GM10248 (cell line): ENCODE measurements at regions not wholly inside any gene's neighbourhood (a gene's known extent, or its start where the extent isn't known, plus 50 kb on each side); places are given as distances from the start of the nearest gene placed in this dataset.

Source experiments
- CTCF ChIA-PET: fragments of 300-600 bp; sonication (Branson Sonifier 250); formaldehyde crosslinking; extraction: SDS; loops from one replicate; lab custom pipeline; 2021; ENCODE audit warnings: antibody characterized with exemption; lab: Yijun Ruan, JAX
- POLR2A ChIA-PET: fragments of 350-650 bp; sonication (Branson Sonifier 250); formaldehyde crosslinking; extraction: SDS; loops from one replicate; lab custom pipeline; 2020; ENCODE audit warnings: antibody characterized with exemption; lab: Yijun Ruan, JAX
- DNase-seq: peaks from one replicate; pipeline ENCODE4 v3.0.0; 2012; ENCODE audit errors: extremely low spot score
- CTCF ChIP-seq: IDR thresholded peaks from 2 replicates; pipeline ENCODE4 v1.5.1; 2012; ENCODE audit warnings: mild to moderate bottlenecking, low read depth; ENCODE audit errors: extremely low read depth, missing control alignments, control extremely low read depth

GRCh38 chr4:125681240-125681639 is 366.5 kb downstream of the FAT4 start:
- no peak for DNase-seq
- CTCF ChIA-PET, result no interaction called here
- POLR2A ChIA-PET, result no interaction called here
- no peak for TF ChIP-seq CTCF

- POLR2A ChIA-PET, result no interaction called here
- no peak for DNase-seq
- TF ChIP-seq CTCF, result no peak
- CTCF ChIA-PET, result no interaction called here
These were observed 368.0 kb downstream of the FAT4 start for GRCh38 chr4:125682730-125683129.

- CTCF ChIA-PET, result no interaction called here
- POLR2A ChIA-PET, result no interaction called here
- DNase-seq, result no peak
- TF ChIP-seq CTCF, result no peak
These were observed 374.1 kb downstream of the FAT4 start for GRCh38 chr4:125688841-125689240.

GRCh38 chr4:125689805-125690204 is 375.1 kb downstream of the FAT4 start:
- CTCF ChIA-PET, result no interaction called here
- no peak for TF ChIP-seq CTCF
- POLR2A ChIA-PET, result no interaction called here
- no peak for DNase-seq

GRCh38 chr4:125693228-125693627 is 378.5 kb downstream of the FAT4 start:
- no peak for TF ChIP-seq CTCF
- POLR2A ChIA-PET, result no interaction called here
- CTCF ChIA-PET, result no interaction called here
- no peak for DNase-seq

GRCh38 chr4:125702406-125702805 is 387.7 kb downstream of the FAT4 start:
- no peak for TF ChIP-seq CTCF
- ChIA-PET POLR2A (no interaction called here), CTCF (interaction anchor here (1.0 kb wide), 1 partner anchor 10 kb away, joined by 4 read pairs; no protein-coding TSS in a partner anchor)
- DNase-seq, result no peak

- no peak for TF ChIP-seq CTCF
- ChIA-PET POLR2A (no interaction called here), CTCF (interaction anchor here (1.0 kb wide), 1 partner anchor 9 kb away, joined by 4 read pairs; no protein-coding TSS in a partner anchor)
- no peak for DNase-seq
These were observed 388.7 kb downstream of the FAT4 start for GRCh38 chr4:125703443-125703842.
